ENCODE measurements at regions not wholly inside any gene's neighbourhood (a gene's known extent, or its start where the extent isn't known, plus 50 kb on each side); places are given as distances from the start of the nearest gene placed in this dataset.
"Not testable (repeated sequence)": the region's sequence is repeated elsewhere in the genome, so short reads cannot be mapped to it uniquely, and the experiment has no call there.

DNA sequence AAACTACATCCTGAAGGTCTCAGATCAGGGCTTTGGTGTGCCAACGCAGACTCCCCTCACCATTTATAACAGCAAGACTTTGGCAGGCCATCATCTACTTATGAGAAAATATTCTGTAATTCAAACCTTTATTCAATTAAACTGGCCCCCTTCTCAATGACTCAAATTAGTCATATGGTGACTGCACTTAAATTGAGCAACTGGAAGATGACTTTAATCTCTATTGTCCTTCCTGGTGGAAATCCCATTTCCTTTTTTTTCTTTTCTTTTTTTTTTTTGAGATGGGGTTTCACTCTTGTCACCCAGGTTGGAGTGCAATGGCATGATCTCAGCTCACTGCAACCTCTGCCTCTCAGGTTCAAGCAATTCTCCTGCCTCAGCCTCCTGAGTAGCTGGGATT, 163.4 kb downstream of the SLC24A2 start:
- FAIRE-seq; H3K4me1 ChIP-seq (ENCODE audit: control insufficient read depth, insufficient read depth, low read length); CTCF ChIA-PET; DNase-seq (ENCODE audit: low read depth, low spot score); BruUV-seq (replicated peaks); intact Hi-C loops (cut with micrococcal nuclease; ENCODE audit: unreplicated experiment); H3K9me3 ChIP-seq (replicated peaks; ENCODE audit: control insufficient read depth, insufficient read depth, low read length); H3K4me2 ChIP-seq (ENCODE audit: control insufficient read depth, insufficient read depth); POLR2A ChIA-PET; H3K27ac ChIP-seq (ENCODE audit: control insufficient read depth, insufficient read depth); H3K36me3 ChIP-seq (ENCODE audit: control insufficient read depth in 2 of 2, insufficient read depth in 2 of 2, low read length in 1 of 2); RAD21 ChIA-PET (ENCODE audit: unreplicated experiment); H3K27me3 ChIP-seq (replicated peaks in 1 of 2; ENCODE audit: control insufficient read depth in 2 of 2, insufficient read depth in 2 of 2, low read length in 1 of 2); in situ Hi-C loops (cut with MboI); H3K79me2 ChIP-seq (ENCODE audit: control insufficient read depth, insufficient read depth, low read length); H4K20me1 ChIP-seq (ENCODE audit: control insufficient read depth, insufficient read depth); H2AFZ ChIP-seq (ENCODE audit: control insufficient read depth, low read depth, low read length); SMC1A ChIA-PET (ENCODE audit: uncharacterized antibody, unreplicated experiment); H3K4me3 ChIP-seq; ATAC-seq; H3K9ac ChIP-seq (ENCODE audit: control insufficient read depth, insufficient read depth, low read length): not testable (repeated sequence)
- WGBS (ENCODE audit: insufficient coverage, insufficient replicate concordance, low lambda C conversion rate, missing lambda C conversion rate), result 53% methylated on average over 1 of the region's 1 CpG

DNA sequence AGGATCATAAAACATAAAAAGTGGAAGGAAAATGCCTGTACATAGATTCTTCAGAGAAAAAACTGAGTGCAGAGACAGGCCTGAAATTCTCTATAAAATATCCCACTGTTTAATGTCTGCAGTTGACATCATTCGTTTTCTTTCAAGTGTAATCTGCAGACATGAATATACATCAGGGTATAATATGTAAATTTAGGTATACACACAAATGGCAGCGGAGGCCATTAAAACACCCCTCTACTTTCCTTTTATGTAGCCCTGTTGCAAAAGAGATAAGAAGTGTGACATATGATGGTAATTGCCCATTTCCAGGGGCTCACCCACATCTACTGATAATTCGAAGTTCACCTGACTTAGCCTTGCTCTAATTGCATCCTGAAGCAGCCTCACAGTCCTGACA, 164.3 kb downstream of the SLC24A2 start:
- Histone ChIP-seq H3K4me2 (ENCODE audit: control insufficient read depth, insufficient read depth) (no peak overlapping the region), H3K36me3 (ENCODE audit: control insufficient read depth in 2 of 2, insufficient read depth in 2 of 2, low read length in 1 of 2) (no peaks in the 10 kb centered on the region), H3K27ac (ENCODE audit: control insufficient read depth, insufficient read depth) (no peak overlapping the region), H2AFZ (ENCODE audit: control insufficient read depth, low read depth, low read length) (no peak overlapping the region), H3K79me2 (ENCODE audit: control insufficient read depth, insufficient read depth, low read length) (no peaks in the 10 kb centered on the region), H3K9me3 (replicated peaks; ENCODE audit: control insufficient read depth, insufficient read depth, low read length) (no peaks in the 10 kb centered on the region), H3K4me1 (ENCODE audit: control insufficient read depth, insufficient read depth, low read length) (no peaks in the 10 kb centered on the region), H3K4me3 (no peak overlapping the region), H3K27me3 (replicated peaks in 1 of 2; ENCODE audit: control insufficient read depth in 2 of 2, insufficient read depth in 2 of 2, low read length in 1 of 2) (no peaks in the 10 kb centered on the region), H4K20me1 (ENCODE audit: control insufficient read depth, insufficient read depth) (no peaks in the 10 kb centered on the region), H3K9ac (ENCODE audit: control insufficient read depth, insufficient read depth, low read length) (no peak overlapping the region)
- ChIA-PET SMC1A (ENCODE audit: uncharacterized antibody, unreplicated experiment) (no interaction called here), CTCF (no interaction called here), POLR2A (no interaction called here), RAD21 (ENCODE audit: unreplicated experiment) (no interaction called here)
- DNase-seq (ENCODE audit: low read depth, low spot score), result no peak
- in situ Hi-C loops (cut with MboI), result no loop called here
- ATAC-seq, result no peak
- no peak for FAIRE-seq
- 25% methylated on average over 3 of the region's 3 CpGs for WGBS (ENCODE audit: insufficient coverage, insufficient replicate concordance, low lambda C conversion rate, missing lambda C conversion rate)
- no TSS peak for BruUV-seq (replicated peaks)
- intact Hi-C loops (cut with micrococcal nuclease; ENCODE audit: unreplicated experiment), result no loop called here
- TF ChIP-seq PAX8 (IDR thresholded peaks at IDR 0.05) (no peak), BCLAF1 (IDR thresholded peaks at IDR 0.05) (no peak), REST (IDR thresholded peaks at IDR 0.05; ENCODE audit: low read depth, low read length) (no peak), ATF7 (IDR thresholded peaks at IDR 0.05; ENCODE audit: low read depth) (no peak), BCL3 (IDR thresholded peaks at IDR 0.05; ENCODE audit: borderline replicate concordance, insufficient read depth, low read depth, low read length, poor library complexity, severe bottlenecking) (no peak), BHLHE40 (IDR thresholded peaks at IDR 0.05; ENCODE audit: borderline replicate concordance in 1 of 2, low read depth in 2 of 2, low read length in 1 of 2) (no peak), SMAD1 (IDR thresholded peaks at IDR 0.05; ENCODE audit: low read depth, partially characterized antibody) (no peak), RBBP5 (conservative IDR thresholded peaks at IDR 0.05) (no peak)
